SU-DHL-6 (cell line): ENCODE measurements at regions not wholly inside any gene's neighbourhood (a gene's known extent, or its start where the extent isn't known, plus 50 kb on each side); places are given as distances from the start of the nearest gene placed in this dataset.

Source experiments
- H2AFZ ChIP-seq: fragments of 200-600 bp; sonication (generic); 2 replicates; pipeline ENCODE4 v1.6.1; 2014; ENCODE audit warnings: low read depth, mild to moderate bottlenecking, moderate library complexity, mixed read lengths, antibody characterized with exemption, low read length; ENCODE audit not compliant: severe bottlenecking
- H3F3A ChIP-seq: fragments of 200-600 bp; shearing (Covaris generic); 2 replicates; pipeline ENCODE4 v1.6.0; 2016; ENCODE audit warnings: antibody characterized with exemption, mild to moderate bottlenecking; ENCODE audit not compliant: insufficient read depth
- H3K27ac ChIP-seq: fragments of 200-600 bp; sonication (generic); 2 replicates; pipeline ENCODE4 v1.5.1; 2016; ENCODE audit warnings: low read depth, mild to moderate bottlenecking, low read length, moderate library complexity, mixed read lengths
- H3K27me3 ChIP-seq: fragments of 200-600 bp; sonication (generic), shearing (Covaris generic); 2 replicates; pipeline ENCODE4 v1.6.0; 2014; ENCODE audit warnings: mild to moderate bottlenecking, low read length
- H3K36me3 ChIP-seq: fragments of 200-600 bp; sonication (generic); 2 replicates; pipeline ENCODE4 v1.6.1; 2014; ENCODE audit warnings: mild to moderate bottlenecking, low read length, mixed read lengths
- H3K4me2 ChIP-seq: fragments of 300-600, 200-600 bp; shearing (Covaris generic), sonication (generic); 2 replicates; pipeline ENCODE4 v1.6.0; 2014; ENCODE audit warnings: low read length, low read depth, mild to moderate bottlenecking; ENCODE audit not compliant: poor library complexity, severe bottlenecking
- H3K4me3 ChIP-seq: fragments of 200-600 bp; sonication (generic); 2 replicates; pipeline ENCODE4 v1.5.1; 2014; ENCODE audit warnings: antibody characterized with exemption, low read length, mild to moderate bottlenecking, mixed read lengths; ENCODE audit not compliant: insufficient read depth, poor library complexity, severe bottlenecking
- H3K79me2 ChIP-seq: fragments of 200-600 bp; sonication (generic); 2 replicates; pipeline ENCODE4 v1.6.1; 2014; ENCODE audit warnings: mild to moderate bottlenecking, low read length, moderate library complexity; ENCODE audit not compliant: insufficient read depth
- H3K9ac ChIP-seq: fragments of 200-600 bp; sonication (generic); 2 replicates; pipeline ENCODE4 v1.7.0; 2014; ENCODE audit warnings: mild to moderate bottlenecking, low read length
- H3K9me2 ChIP-seq: fragments of 200-600 bp; sonication (generic); replicated peaks from 2 replicates; pipeline ENCODE4 v1.6.1; 2014; ENCODE audit warnings: low read length; ENCODE audit not compliant: insufficient read depth
- H3K9me3 ChIP-seq: fragments of 200-600 bp; sonication (generic); 2 replicates; pipeline ENCODE4 v1.6.1; 2014; ENCODE audit warnings: low read length, mixed read lengths; ENCODE audit not compliant: insufficient read depth
- H4K20me1 ChIP-seq: fragments of 200-600 bp; sonication (generic); 2 replicates; pipeline ENCODE4 v1.6.1; 2014; ENCODE audit warnings: low read depth, mild to moderate bottlenecking, antibody characterized with exemption, low read length, moderate library complexity, mixed read lengths
- CTCF ChIP-seq: fragments of 200-600 bp; sonication (generic); IDR thresholded peaks from one replicate; pipeline ENCODE4 v1.5.1; 2017; ENCODE audit warnings: antibody characterized with exemption, mild to moderate bottlenecking, low read length, moderate library complexity; ENCODE audit not compliant: insufficient read depth, poor library complexity, severe bottlenecking
- EZH2phosphoT487 ChIP-seq: fragments of 200-600 bp; sonication (generic), shearing (Covaris generic); conservative IDR thresholded peaks from 2 replicates; pipeline ENCODE4 v1.6.1; 2018; ENCODE audit warnings: mild to moderate bottlenecking, antibody characterized with exemption, low read length, moderate library complexity, mixed read lengths

GRCh38 chr6:76681781-76682180 lies 609.3 kb upstream of the IMPG1 start:
- Histone ChIP-seq H3F3A (no peaks in the 10 kb centered on the region), H2AFZ (no peak overlapping the region), H3K4me2 (no peak overlapping the region), H3K9me3 (no peaks in the 10 kb centered on the region), H4K20me1 (no peaks in the 10 kb centered on the region), H3K9ac (no peak overlapping the region), H3K79me2 (no peaks in the 10 kb centered on the region), H3K4me3 (no peak overlapping the region), H3K27ac (no peak overlapping the region), H3K27me3 (no peaks in the 10 kb centered on the region), H3K9me2 (no peaks in the 10 kb centered on the region), H3K36me3 (no peaks in the 10 kb centered on the region)
- TF ChIP-seq CTCF (no peak), EZH2phosphoT487 (no peak)

GRCh38 chr6:76677017-76677416 lies 604.6 kb upstream of the IMPG1 start:
- H2AFZ ChIP-seq: no peak overlapping the region
- no peaks in the 10 kb centered on the region for H3K9me3 ChIP-seq
- H3K36me3 ChIP-seq: no peaks in the 10 kb centered on the region
- H3K79me2 ChIP-seq: no peaks in the 10 kb centered on the region
- H3K27me3 ChIP-seq: no peaks in the 10 kb centered on the region
- H3K9me2 ChIP-seq: no peaks in the 10 kb centered on the region
- TF ChIP-seq EZH2phosphoT487 (no peak), CTCF (no peak)
- H3K4me3 ChIP-seq: no peak overlapping the region
- no peaks in the 10 kb centered on the region for H4K20me1 ChIP-seq
- H3K4me2 ChIP-seq: no peak overlapping the region
- no peaks in the 10 kb centered on the region for H3F3A ChIP-seq
- H3K9ac ChIP-seq: no peak overlapping the region
- H3K27ac ChIP-seq: no peak overlapping the region

DNA sequence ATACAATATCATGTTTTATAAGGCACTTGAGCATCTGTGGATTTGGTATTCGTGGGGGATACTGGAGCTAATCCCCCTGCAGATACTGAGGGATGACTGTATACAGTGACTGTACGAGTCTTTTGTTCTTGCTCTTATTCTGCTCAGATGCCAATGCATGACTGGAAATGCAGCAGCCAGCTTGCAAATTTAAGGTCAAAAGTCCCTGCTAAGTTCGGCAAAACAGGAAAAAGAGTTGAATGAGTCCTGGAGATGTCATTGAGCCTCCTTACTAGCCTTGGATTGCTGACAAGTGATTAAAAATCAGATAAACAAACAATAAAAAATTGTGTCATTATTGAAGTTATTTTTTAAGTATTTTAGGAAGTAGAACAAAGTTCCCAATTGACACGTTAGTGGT lies 599.3 kb upstream of the IMPG1 start:
- H3K9ac ChIP-seq: no peak overlapping the region
- no peaks in the 10 kb centered on the region for H3K36me3 ChIP-seq
- no peaks in the 10 kb centered on the region for H3K9me2 ChIP-seq
- H4K20me1 ChIP-seq: no peaks in the 10 kb centered on the region
- no peak overlapping the region for H3K4me3 ChIP-seq
- H3K27ac ChIP-seq: no peak overlapping the region
- H3K4me2 ChIP-seq: no peak overlapping the region
- no peaks in the 10 kb centered on the region for H3F3A ChIP-seq
- TF ChIP-seq CTCF (no peak), EZH2phosphoT487 (no peak)
- H3K27me3 ChIP-seq: no peaks in the 10 kb centered on the region
- no peak overlapping the region for H2AFZ ChIP-seq
- H3K9me3 ChIP-seq: no peaks in the 10 kb centered on the region
- H3K79me2 ChIP-seq: no peaks in the 10 kb centered on the region

- Histone ChIP-seq H3K36me3 (no peaks in the 10 kb centered on the region), H3K9ac (no peak overlapping the region), H4K20me1 (no peaks in the 10 kb centered on the region), H2AFZ (no peak overlapping the region), H3K9me3 (no peaks in the 10 kb centered on the region), H3K4me3 (no peak overlapping the region), H3K27ac (no peak overlapping the region), H3K9me2 (no peaks in the 10 kb centered on the region), H3K4me2 (no peak overlapping the region), H3F3A (no peaks in the 10 kb centered on the region), H3K79me2 (no peaks in the 10 kb centered on the region), H3K27me3 (no peaks in the 10 kb centered on the region)
- no peak for TF ChIP-seq EZH2phosphoT487
- TF ChIP-seq CTCF: no peak
These were observed 571.8 kb upstream of the IMPG1 start for GRCh38 chr6:76644231-76644630.
